UCSD-AML1 (cell line): ENCODE measurements at regions not wholly inside any gene's neighbourhood (a gene's known extent, or its start where the extent isn't known, plus 50 kb on each side); places are given as distances from the start of the nearest gene placed in this dataset.
"Not testable (repeated sequence)": the region's sequence is repeated elsewhere in the genome, so short reads cannot be mapped to it uniquely, and the experiment has no call there.

Source experiments
- DNase-seq: peaks from one replicate; lab custom pipeline; 2025; ENCODE audit not compliant: unreplicated experiment; lab: John Stamatoyannopoulos, UW

GRCh38 chr2:216985658-216986141 lies 125.8 kb upstream of the TNP1 start:
- DNase-seq = no peak

- DNase-seq = no peak
Measured at GRCh38 chr2:216984937-216985336, 125.1 kb upstream of the TNP1 start.

DNA sequence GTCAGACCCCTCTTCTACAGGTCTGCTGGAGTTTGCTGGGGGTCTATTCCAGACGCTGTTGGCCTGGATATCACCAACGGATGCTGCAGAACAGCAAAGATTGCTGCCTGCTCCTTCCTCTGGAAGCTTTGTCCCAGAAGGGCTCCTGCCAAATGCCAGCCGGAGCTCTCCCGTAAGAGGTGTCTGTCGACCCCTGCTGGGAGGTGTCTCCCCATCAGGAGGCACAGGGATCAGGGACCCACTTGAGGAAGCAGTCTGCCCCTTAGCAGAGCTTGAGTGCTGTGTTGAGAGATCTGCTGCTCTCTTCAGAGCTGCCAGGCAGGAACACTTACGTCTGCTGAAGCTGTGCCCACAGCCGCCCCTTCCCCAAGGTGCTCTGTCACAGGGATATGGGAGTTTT lies 122.1 kb upstream of the TNP1 start:
- not testable (repeated sequence) for DNase-seq

DNA sequence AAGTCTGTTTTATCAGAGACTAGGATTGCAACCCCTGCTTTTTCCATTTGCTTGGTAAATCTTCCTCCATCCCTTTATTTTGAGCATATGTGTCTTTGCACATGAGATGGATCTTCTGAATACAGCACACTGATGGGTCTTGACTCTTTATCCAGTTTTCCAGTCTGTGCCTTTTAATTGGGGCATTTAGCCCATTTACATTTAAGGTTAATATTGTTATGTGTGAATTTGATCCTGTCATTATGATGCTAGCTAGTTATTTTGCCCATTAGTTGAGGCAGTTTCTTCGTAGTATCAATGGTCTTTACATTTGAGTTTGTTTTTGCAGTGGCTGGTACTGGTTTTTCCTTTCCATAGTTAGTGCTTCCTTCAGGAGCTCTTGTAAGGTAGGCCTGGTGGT lies 120.6 kb upstream of the TNP1 start:
- not testable (repeated sequence) for DNase-seq

DNA sequence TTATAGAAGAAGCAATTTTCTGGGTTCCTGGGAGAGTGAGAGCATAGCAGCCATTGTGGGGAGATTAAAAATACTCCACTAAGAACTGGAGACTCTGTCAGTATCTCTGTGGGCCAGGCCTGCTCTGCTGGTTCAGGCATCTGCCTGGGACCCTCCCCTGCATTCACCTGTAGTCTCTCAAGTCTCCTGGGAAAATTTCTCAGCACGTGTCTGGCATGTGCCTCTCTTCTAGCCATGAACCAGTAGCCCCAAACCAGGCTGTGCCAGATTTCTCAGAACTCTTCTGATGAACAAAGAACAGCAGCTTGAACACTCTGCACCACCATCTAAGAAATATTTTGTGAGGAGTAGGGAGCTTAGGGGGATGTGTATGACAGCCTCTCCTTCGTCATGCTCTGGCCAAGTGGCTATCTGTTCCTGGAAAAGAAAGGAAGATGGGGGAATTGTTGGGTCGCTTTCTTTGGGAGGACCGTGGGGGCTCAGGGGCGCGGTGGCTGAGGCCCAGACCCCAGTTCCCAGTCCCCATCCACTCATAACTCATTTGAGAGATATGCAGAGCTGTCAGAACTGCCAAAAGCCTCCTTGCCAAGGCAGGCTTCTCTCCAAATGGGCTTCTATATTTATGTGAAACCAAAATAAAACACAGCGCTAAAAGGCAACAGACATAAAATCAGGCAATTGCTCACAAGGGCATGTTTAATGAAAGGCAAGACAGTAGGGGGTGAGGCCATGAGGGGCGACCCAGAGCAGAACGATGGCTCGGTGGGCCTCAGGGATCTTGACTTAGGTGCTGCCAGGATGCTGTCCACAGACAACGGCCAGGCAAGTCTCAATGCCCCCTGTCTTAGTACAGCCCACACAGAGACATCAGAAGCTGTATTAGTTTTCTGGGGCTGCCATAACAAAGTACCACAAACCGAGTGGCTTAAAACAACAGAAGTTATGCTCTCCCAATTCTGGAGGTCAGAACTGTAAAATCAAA lies 114.7 kb upstream of the TNP1 start:
- DNase-seq = no peak

DNA sequence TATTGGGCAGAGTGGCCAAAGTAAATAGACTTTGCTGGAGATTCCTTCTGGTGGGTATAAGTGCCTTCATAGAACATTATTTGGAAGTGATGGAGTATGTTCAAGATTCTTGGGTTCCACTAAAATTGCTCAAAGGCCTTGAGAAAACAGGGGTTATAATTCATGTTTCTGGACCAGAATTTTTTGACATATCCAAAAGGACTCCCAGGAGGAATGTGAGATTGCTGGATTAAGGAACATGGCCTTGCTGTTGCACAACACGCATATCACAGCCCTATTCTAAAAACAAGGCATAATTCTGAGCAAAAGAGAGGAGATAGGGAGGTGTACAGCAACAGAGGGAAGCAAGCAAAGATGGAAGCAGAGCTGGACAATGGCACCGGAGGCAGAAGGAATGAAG lies 111.7 kb upstream of the TNP1 start:
- no peak for DNase-seq

DNA sequence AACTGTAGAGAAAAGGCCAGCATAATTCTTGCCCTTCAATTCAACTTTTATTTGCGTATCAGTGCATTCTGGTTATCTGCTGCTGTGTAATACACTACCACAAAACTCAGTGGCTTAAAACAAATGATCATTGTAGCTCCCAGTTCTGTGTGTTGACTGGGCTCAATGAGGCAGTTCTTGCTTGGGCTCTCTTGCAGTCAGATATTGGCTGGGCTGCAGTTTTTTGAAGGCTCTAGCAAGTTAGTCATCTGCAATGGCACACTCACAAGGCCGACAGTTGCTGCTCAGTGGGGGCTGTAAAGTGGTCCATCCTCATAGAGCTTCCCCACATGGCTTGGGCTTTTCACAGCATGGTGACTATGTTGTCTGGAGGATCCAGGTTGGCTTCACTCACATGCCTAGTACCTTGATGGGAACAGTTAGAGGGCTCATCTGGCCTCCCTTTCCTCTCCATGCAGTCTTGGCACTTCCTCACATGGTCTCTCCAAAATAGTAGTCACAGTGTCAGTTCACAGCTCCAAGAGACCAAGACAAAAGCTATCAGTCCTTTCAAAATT lies 110.6 kb upstream of the TNP1 start:
- DNase-seq = no peak

- DNase-seq = no peak
Measured at GRCh38 chr2:216967889-216968288, 108.0 kb upstream of the TNP1 start.

DNA sequence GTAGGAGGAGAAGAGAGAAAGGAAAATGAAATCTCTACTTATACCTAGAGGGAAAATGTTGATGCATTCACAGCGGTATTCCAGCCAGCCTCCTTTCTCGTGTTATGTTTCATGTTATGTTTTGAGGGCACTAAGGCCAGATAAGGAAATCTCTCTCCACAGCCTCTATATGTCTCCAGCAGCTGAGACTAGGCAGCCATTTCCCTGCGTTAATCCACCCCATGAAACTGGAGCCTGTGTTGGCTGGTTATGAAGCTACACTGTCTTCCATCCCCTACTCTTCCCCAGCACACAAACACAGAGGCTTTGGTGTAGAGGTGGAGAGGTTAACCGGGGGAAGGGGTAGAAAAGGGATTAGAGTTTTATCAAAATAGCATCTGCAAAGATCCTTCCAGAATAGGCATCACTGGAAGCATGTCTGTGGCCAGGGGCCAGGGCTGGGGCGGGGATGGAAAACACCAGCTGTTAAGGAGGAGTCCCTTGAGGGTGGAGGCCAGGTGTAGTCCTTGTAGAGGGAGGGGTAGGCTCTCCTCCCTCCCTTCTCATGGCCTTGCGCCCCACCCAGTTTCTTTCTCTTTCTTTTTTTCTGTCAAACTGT lies 100.9 kb upstream of the TNP1 start:
- DNase-seq = no peak

- no peak for DNase-seq
Measured at GRCh38 chr2:216959433-216959832, 99.6 kb upstream of the TNP1 start.

- no peak for DNase-seq
Measured at GRCh38 chr2:216956820-216957493, 97.1 kb upstream of the TNP1 start.

- no peak for DNase-seq
Measured at GRCh38 chr2:216951171-216951570, 91.3 kb upstream of the TNP1 start.

DNA sequence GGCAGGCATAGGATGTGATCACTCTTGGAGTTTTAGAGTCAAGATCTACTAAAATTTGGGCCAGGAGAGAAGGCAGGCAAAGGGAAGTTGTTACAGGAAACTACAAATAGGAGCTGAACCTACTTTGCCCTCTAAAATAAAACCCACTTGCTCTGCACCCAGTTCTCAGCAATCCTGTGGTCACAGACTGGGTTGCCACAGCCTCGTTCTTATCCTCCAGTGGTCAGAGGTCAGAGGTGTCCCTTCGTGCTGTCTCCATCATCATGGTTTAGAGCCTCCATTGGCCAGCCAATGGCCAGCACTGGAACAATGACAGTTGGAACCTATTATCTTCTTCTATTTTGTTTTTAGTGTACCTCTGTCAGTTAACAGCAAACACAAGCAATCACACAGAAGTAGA lies 90.7 kb upstream of the TNP1 start:
- DNase-seq = no peak

DNA sequence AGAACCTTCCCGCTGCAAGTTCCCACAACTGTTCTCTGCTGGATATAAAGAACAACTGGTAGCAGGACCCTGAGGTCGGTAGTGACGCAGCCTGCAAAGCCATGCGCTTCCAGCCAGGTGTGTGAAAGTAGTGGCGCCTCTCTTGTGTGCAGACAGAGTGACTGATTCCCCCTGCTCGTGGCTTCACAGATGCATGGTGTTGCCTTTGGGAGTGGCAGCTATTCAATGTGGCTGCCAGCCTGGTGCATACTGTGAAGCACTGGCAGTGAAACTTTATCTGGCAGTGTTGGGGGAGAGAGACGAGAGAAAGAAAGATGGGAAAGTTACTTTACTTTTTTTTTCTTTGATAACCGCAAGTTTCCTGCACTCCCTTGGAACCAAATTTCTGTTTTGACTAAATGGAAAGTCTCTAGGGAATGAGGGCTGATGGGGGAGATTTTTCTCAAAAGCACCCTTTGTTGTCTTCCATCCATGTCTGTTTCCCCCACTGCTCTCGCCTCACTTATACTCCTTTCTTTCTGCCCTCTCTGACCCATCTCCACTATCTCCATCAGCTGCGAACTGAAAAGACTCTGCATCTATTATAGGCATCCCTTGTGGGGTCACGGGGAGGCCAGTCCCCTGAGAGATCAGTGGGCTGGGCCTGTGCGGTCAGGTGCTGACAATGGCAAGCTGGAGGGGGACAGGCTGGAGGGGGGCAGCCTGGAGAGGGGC lies 90.0 kb upstream of the TNP1 start:
- no peak for DNase-seq

GRCh38 chr2:216947055-216947454 lies 87.2 kb upstream of the TNP1 start:
- DNase-seq = no peak

GRCh38 chr2:216944733-216945132 lies 84.9 kb upstream of the TNP1 start:
- DNase-seq = no peak

- DNase-seq = no peak
Measured at GRCh38 chr2:216943109-216943508, 83.2 kb upstream of the TNP1 start.

DNA sequence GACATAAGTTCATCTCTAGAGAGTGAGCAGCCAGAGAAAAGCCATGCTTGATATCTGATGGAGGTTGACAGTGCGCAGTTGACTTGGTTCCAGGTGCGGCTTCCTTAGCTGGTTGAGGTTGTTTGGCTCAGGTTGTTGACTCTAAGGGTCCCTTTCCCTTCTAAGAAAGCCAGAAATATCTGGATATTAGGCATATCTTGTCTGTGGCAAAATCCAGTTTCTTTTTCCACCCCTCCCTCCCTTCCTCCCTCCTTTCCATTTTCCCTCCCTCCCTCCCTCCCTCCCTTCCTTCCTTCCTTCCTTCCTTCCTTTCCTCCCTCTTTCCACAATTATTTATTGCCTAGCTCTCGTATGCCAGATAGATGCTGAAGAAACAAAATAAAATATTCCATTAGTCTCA lies 82.6 kb upstream of the TNP1 start:
- DNase-seq = no peak

DNA sequence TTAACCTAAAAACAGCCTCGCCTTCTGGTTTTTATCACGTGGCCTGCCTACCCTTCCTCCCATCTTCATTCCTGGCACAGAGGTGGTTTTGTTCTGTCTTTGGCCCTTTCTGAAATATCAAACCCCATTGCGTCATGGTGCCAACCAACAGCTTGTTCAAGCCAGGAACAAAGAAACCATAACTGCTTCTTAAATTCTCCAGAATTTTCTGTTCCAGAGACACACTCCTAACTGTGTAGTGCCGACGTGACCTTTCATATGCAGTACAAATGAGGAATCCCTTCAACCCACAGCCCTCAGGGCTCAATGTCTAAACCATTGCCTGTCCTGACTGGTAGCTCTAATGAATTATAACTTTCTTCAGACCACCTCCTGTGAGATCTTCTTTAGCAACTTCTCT lies 82.2 kb upstream of the TNP1 start:
- no peak for DNase-seq

- no peak for DNase-seq
Measured at GRCh38 chr2:216936954-216937357, 77.1 kb upstream of the TNP1 start.

- DNase-seq = no peak
Measured at GRCh38 chr2:216934623-216935022, 74.8 kb upstream of the TNP1 start.
